H1 (cell line): ENCODE measurements at regions not wholly inside any gene's neighbourhood (a gene's known extent, or its start where the extent isn't known, plus 50 kb on each side); places are given as distances from the start of the nearest gene placed in this dataset.

Experiments
- ASH2L ChIP-seq: fragments of 200-600, 300-600 bp; sonication (generic); IDR thresholded peaks from one replicate; pipeline ENCODE4 v1.7.1; 2017; ENCODE audit warnings: low read length
- SIN3A ChIP-seq, 2 experiments: IDR thresholded peaks in 1 of 2; conservative IDR thresholded peaks in 1 of 2; 2 replicates each; pipeline ENCODE4 v1.6.1; 2011 to 2012; ENCODE audit warnings: low read length in 2 of 2, improper control_type of control experiment in 1 of 2, low read depth in 1 of 2, mild to moderate bottlenecking in 1 of 2

GRCh38 chr3:81197386-81197785 is 564.1 kb downstream of the GBE1 start (continued):
- TF ChIP-seq SIN3A (conservative IDR thresholded peaks at IDR 0.05 in 1 of 2, IDR thresholded peaks at IDR 0.05 in 1 of 2; ENCODE audit: low read depth in 1 of 2, low read length in 2 of 2), result no peak
- TF ChIP-seq ASH2L, result no peak
